ENCODE measurements at regions not wholly inside any gene's neighbourhood (a gene's known extent, or its start where the extent isn't known, plus 50 kb on each side); places are given as distances from the start of the nearest gene placed in this dataset.

DNA sequence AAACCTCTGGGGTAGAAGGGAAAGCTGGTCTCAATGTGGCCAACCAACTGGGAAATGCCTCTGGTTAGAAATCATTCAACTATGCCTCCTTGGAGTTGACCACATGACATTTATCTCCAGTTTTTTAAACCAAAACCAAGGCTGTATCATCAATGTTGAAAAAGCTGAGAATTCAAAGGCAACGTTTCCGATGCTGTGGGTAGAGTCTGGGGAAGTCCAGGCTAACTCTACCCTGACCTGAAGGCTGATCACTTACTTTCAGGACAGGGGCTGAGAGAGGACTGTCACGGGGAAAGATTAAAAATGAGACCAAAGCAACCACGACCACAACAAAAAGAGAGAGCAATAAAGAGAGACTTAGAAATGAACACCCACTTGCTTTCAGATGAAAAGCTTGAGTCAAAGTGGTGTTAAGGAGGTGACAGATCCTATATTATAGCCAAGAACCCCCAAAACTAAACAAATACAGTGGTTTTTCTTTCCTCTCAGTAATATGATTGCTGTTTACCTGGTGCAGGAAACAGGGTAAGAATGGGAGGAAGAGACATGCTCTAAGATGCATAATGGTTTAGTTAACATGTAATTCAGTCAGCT is 90.8 kb upstream of the TNFSF4 start:
- no peak overlapping the region for H3K27ac ChIP-seq
- no peaks in the 10 kb centered on the region for H3K9me3 ChIP-seq
- intact Hi-C loops (cut with DNase I; ENCODE audit: low total_unique reads) = no loop called here
- no peaks in the 10 kb centered on the region for H3K27me3 ChIP-seq
- no peak overlapping the region for H3K4me3 ChIP-seq
- H3K4me1 ChIP-seq = no peaks in the 10 kb centered on the region
- H3K36me3 ChIP-seq = no peaks in the 10 kb centered on the region
- no peak for DNase-seq (ENCODE audit: low spot score in 2 of 2)
- TF ChIP-seq, protein P1, sequence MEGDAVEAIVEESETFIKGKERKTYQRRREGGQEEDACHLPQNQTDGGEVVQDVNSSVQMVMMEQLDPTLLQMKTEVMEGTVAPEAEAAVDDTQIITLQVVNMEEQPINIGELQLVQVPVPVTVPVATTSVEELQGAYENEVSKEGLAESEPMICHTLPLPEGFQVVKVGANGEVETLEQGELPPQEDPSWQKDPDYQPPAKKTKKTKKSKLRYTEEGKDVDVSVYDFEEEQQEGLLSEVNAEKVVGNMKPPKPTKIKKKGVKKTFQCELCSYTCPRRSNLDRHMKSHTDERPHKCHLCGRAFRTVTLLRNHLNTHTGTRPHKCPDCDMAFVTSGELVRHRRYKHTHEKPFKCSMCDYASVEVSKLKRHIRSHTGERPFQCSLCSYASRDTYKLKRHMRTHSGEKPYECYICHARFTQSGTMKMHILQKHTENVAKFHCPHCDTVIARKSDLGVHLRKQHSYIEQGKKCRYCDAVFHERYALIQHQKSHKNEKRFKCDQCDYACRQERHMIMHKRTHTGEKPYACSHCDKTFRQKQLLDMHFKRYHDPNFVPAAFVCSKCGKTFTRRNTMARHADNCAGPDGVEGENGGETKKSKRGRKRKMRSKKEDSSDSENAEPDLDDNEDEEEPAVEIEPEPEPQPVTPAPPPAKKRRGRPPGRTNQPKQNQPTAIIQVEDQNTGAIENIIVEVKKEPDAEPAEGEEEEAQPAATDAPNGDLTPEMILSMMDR (IDR thresholded peaks at IDR 0.05) = no peak

DNA sequence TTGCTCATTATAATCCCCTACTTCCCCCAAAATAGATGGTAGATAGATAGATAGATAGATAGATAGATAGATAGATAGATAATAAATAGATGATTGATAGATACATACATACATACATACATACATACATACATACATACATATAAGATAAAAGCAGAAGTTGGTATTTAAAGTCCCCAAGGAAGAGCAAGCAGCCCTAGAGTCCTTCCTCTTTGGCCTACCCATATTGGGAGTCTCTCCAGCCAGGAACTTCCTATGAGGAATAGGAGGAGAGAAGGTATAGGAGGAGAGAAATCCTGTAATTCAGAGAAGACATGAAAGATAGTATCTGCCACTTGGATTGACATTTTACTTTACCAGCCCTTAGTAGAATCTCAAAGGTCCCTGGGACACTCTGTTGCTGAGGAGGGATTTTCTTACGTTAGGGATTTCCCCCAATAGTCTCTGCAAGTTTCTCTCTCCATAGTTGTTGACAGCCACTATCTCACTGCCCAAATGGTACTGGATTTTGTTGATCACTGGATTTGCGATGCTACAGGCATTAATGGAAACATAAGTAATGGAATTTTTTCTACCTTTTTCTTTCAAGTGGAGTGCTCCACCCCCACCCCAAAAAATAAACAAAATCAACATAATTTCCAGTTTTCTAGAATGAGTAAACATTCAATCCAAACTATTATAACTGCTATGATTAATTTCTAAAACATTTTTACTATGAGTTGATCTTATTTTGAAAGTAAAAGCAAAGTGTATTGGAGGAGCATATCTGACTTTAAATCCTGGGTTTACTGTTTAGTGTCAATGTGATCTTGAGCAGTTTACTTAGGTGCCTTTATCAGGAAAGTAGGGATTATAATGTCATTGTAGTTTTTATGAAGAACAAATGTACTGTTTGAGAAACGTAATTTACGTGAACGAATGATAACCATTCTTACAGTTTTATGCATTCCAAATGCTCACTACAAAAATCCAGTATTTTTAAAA is 93.2 kb upstream of the TNFSF4 start:
- no peak for DNase-seq (ENCODE audit: low spot score in 2 of 2)
- Histone ChIP-seq H3K27ac (no peak overlapping the region), H3K4me1 (no peaks in the 10 kb centered on the region), H3K9me3 (no peaks in the 10 kb centered on the region), H3K4me3 (no peak overlapping the region), H3K27me3 (no peaks in the 10 kb centered on the region), H3K36me3 (no peaks in the 10 kb centered on the region)
- TF ChIP-seq POLR2A (IDR thresholded peaks at IDR 0.05) = no peak
- TF ChIP-seq, protein P1 (IDR thresholded peaks at IDR 0.05) = no peak
- TF ChIP-seq POLR2AphosphoS5 (IDR thresholded peaks at IDR 0.05) = no peak
- intact Hi-C loops (cut with DNase I; ENCODE audit: low total_unique reads) = no loop called here

DNA sequence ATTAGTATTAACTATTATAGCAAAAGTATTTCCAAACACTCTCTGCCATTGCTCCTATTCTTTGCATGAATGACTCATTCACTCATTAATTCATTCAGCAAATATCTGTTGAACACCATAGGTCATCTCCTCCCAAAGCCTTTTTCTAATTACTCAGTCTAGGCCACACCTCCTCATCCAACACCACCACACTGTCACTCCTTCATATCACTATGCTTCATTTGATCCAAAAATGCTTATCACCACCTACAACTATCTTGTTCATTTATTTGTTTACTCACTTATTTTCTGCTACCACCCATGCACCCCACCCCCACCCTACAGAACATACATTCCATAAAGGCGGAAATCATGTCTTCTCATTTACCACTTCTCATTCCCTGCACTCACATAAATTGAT is 94.4 kb upstream of the TNFSF4 start:
- no peaks in the 10 kb centered on the region for H3K9me3 ChIP-seq
- no peaks in the 10 kb centered on the region for H3K4me1 ChIP-seq
- DNase-seq (ENCODE audit: low spot score in 2 of 2) = no peak
- intact Hi-C loops (cut with DNase I; ENCODE audit: low total_unique reads) = no loop called here
- TF ChIP-seq, protein P1 (IDR thresholded peaks at IDR 0.05) = no peak
- TF ChIP-seq POLR2A (IDR thresholded peaks at IDR 0.05) = no peak
- TF ChIP-seq POLR2AphosphoS5 (IDR thresholded peaks at IDR 0.05) = no peak
- no peak overlapping the region for H3K27ac ChIP-seq
- H3K36me3 ChIP-seq = no peaks in the 10 kb centered on the region
- no peaks in the 10 kb centered on the region for H3K27me3 ChIP-seq
- no peak overlapping the region for H3K4me3 ChIP-seq

DNA sequence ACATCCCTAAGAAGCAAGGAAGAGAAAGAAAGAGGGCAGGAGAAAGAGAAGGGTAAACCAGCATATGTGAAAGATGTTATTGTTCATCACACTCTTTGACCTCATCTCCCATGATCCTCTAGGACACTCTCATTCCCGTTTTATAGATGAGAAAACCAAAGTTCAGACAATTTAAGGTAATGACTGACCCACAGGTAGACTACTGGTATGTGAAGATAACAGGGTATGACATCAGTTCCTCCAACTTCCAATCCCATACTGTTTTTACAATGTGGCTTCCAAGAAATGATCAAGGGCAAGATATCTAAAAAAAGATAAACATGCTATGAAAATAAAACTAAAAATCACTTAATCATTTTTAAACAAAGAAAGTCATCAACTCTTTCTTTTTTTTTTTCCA is 95.2 kb upstream of the TNFSF4 start:
- no peak for DNase-seq (ENCODE audit: low spot score in 2 of 2)
- Histone ChIP-seq H3K27me3 (no peaks in the 10 kb centered on the region), H3K4me3 (no peak overlapping the region), H3K27ac (no peak overlapping the region), H3K36me3 (no peaks in the 10 kb centered on the region), H3K4me1 (no peaks in the 10 kb centered on the region), H3K9me3 (no peaks in the 10 kb centered on the region)
- intact Hi-C loops (cut with DNase I; ENCODE audit: low total_unique reads) = no loop called here
- TF ChIP-seq, protein P1 (IDR thresholded peaks at IDR 0.05) = no peak
- TF ChIP-seq POLR2A (IDR thresholded peaks at IDR 0.05) (no peak), POLR2AphosphoS5 (IDR thresholded peaks at IDR 0.05) (no peak)
